ENCODE measurements at regions not wholly inside any gene's neighbourhood (a gene's known extent, or its start where the extent isn't known, plus 50 kb on each side); places are given as distances from the start of the nearest gene placed in this dataset.

GRCh38 chr3:25855266-25855784 lies 65.4 kb downstream of the OXSM start:
- TF ChIP-seq, protein P1, sequence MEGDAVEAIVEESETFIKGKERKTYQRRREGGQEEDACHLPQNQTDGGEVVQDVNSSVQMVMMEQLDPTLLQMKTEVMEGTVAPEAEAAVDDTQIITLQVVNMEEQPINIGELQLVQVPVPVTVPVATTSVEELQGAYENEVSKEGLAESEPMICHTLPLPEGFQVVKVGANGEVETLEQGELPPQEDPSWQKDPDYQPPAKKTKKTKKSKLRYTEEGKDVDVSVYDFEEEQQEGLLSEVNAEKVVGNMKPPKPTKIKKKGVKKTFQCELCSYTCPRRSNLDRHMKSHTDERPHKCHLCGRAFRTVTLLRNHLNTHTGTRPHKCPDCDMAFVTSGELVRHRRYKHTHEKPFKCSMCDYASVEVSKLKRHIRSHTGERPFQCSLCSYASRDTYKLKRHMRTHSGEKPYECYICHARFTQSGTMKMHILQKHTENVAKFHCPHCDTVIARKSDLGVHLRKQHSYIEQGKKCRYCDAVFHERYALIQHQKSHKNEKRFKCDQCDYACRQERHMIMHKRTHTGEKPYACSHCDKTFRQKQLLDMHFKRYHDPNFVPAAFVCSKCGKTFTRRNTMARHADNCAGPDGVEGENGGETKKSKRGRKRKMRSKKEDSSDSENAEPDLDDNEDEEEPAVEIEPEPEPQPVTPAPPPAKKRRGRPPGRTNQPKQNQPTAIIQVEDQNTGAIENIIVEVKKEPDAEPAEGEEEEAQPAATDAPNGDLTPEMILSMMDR (IDR thresholded peaks at IDR 0.05; ENCODE audit: extremely low read depth, insufficient read depth, missing control alignments), result no peak
- in situ Hi-C loops (cut with MboI; ENCODE audit: low pct_unique_long_range_greater_than_20kb, low sequenced_read_pairs, unreplicated experiment), result loop anchor here (10.0 kb wide), 1 partner anchor 201 kb away; no protein-coding TSS in a partner anchor
- DNase-seq (ENCODE audit: low spot score), result no peak

DNA sequence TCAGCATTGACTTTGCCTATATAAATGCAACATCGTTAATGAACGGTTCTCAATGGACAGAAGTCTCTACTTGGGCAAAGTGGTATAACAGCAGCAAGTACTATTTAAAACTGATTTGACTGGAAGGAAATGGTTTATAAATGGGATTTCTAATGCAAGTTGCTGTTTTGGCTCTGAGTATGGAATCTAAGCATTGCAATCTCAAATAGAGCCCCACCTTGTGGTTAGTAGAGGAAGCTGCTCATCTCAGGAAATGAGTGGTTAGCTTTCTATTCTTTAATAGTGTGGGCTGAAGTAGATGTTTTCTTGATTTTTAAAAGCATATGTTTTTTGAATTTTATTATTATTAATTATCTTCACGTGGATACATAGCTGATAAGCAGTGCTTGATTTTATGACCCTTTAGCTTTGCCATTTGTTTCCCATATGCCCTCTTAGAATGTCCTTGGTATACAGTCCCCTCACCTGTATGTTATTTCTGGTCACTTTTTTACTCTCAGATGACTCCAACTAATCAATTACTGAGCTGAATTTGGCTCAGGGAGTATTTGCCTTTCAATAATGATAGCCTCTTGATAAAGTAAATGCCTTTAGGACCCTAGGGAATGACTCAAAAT lies 67.1 kb downstream of the OXSM start:
- peak; percentile 72 for DNase-seq (ENCODE audit: low spot score)
- TF ChIP-seq, protein P1 (IDR thresholded peaks at IDR 0.05; ENCODE audit: extremely low read depth, insufficient read depth, missing control alignments), result peak; percentile 77
- in situ Hi-C loops (cut with MboI; ENCODE audit: low pct_unique_long_range_greater_than_20kb, low sequenced_read_pairs, unreplicated experiment), result loop anchor here (10.0 kb wide), 1 partner anchor 202 kb away; no protein-coding TSS in a partner anchor

DNA sequence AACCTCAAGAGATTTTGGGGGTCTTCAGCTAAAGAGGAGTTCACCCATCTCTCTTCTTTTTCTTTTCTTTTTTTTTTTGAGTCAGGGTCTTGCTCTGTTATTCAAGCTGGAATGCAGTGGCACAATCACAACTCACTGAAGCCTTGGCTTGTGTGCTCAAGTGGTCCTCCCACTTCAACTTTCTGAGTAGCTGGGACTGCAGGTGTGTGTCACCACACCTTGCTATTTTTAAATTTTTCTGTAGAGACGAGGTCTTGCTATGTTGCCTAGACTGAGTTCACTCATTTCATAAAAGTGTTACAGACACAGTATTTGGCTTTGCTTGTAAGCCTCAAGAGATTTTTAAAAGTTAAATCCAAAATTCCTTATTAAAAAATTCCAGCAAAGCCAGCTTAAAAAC lies 71.7 kb downstream of the OXSM start:
- TF ChIP-seq, protein P1 (IDR thresholded peaks at IDR 0.05; ENCODE audit: extremely low read depth, insufficient read depth, missing control alignments), result no peak
- in situ Hi-C loops (cut with MboI; ENCODE audit: low pct_unique_long_range_greater_than_20kb, low sequenced_read_pairs, unreplicated experiment), result no loop called here

GRCh38 chr3:25863011-25863415 lies 73.1 kb downstream of the OXSM start:
- in situ Hi-C loops (cut with MboI; ENCODE audit: low pct_unique_long_range_greater_than_20kb, low sequenced_read_pairs, unreplicated experiment), result no loop called here
- TF ChIP-seq, protein P1 (IDR thresholded peaks at IDR 0.05; ENCODE audit: extremely low read depth, insufficient read depth, missing control alignments), result no peak
- DNase-seq (ENCODE audit: low spot score), result no peak

More for the DNA sequence above, 71.7 kb downstream of the OXSM start:
- no peak for DNase-seq (ENCODE audit: low spot score)

DNA sequence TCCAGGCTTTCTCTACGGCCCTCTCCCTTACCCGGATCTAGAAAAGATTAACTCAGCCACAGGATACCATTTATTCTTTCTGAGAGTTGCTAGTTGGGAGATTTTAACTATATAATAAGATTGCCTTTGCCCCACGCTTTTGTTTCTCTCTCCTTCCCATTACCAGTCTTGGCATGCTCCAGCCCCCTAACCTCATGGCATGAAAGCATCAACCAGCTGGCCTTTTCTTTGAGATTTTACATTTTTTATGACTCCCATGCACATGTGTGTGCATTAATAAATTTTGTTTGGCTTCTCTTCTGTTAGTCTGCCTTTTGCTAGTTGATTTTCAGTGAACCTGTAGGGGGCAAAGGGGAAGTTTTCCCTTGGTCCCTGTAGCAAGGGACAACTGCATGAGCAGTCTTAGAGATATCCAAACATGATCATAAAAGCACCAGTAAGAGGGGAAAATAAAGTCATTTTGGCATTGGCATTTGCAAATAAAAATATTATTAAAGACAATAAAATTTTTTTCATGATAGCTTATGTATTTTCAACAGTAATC lies 73.6 kb downstream of the OXSM start:
- DNase-seq (ENCODE audit: low spot score), result no peak
- in situ Hi-C loops (cut with MboI; ENCODE audit: low pct_unique_long_range_greater_than_20kb, low sequenced_read_pairs, unreplicated experiment), result no loop called here
- TF ChIP-seq, protein P1 (IDR thresholded peaks at IDR 0.05; ENCODE audit: extremely low read depth, insufficient read depth, missing control alignments), result no peak

DNA sequence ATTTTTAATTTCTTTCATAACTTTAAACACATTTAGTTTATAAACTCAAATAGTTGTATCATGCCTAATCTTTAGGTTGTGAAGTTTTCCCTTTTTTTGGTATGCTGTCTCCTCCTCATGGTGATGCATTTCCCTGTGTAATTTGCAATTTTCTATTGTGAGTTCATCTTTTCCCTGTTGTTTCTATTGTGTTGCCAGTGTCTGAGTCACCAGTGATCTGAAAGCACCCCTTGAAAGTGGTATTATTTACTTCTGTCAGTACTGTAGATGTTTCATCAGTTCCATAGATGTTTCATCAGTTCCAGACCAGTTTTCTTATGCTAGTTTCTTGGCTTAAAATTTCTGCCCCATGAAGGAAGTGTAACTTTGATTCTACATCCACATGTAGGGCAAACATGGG lies 80.6 kb downstream of the OXSM start:
- no peak for DNase-seq (ENCODE audit: low spot score)
- in situ Hi-C loops (cut with MboI; ENCODE audit: low pct_unique_long_range_greater_than_20kb, low sequenced_read_pairs, unreplicated experiment), result no loop called here
- TF ChIP-seq, protein P1 (IDR thresholded peaks at IDR 0.05; ENCODE audit: extremely low read depth, insufficient read depth, missing control alignments), result no peak

Data from GM13977 (cell line).